CD4-positive, alpha-beta T cell treated with Interleukin-6 for 4 hours (primary cell): ENCODE measurements at regions not wholly inside any gene's neighbourhood (a gene's known extent, or its start where the extent isn't known, plus 50 kb on each side); places are given as distances from the start of the nearest gene placed in this dataset.
"Not testable (repeated sequence)": the region's sequence is repeated elsewhere in the genome, so short reads cannot be mapped to it uniquely, and the experiment has no call there.

ENCODE experiments used
- DNase-seq: peaks from one replicate; pipeline ENCODE4 v3.0.0-alpha.2; 2020; ENCODE audit warnings: mixed read lengths

DNA sequence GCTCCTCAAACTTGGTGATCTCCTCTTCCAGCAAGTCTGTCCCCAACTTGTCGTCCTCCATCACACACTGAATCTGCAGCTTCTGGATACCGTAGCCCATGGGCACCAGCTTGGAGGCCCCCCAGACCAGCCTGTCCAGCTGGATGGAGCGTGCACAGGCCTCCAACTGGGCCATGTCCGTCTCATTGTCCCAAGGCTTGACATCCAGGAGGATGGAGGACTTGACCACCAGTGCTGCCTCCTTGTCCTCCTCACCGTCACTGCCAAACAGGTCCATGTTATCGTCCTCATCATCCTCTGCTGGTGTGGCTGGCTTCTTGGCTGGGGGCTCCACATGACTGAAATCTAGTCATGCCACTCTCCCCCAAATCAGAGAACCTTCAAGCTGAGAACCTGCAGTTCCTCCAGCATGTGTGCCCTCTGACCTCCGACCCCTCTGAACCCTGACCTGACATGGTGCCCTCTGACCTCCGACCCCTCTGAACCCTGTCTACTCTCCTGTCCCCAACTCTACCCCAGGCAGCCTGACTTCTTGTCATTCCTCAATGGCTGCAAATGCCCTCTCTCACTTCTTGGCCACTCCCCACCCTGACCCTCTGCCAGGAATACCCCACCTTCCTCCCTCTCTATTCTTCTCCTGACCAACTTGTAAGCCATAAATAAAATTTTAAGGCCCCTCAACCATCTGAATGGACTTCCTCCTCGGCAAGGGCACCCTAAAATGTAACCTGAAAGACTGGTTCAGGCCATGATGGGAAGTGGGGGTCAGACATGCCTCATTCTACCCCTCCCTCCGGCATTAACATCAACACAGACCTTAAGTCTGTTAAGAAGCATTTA, 275.7 kb upstream of the C1orf174 start:
- no peak for DNase-seq

DNA sequence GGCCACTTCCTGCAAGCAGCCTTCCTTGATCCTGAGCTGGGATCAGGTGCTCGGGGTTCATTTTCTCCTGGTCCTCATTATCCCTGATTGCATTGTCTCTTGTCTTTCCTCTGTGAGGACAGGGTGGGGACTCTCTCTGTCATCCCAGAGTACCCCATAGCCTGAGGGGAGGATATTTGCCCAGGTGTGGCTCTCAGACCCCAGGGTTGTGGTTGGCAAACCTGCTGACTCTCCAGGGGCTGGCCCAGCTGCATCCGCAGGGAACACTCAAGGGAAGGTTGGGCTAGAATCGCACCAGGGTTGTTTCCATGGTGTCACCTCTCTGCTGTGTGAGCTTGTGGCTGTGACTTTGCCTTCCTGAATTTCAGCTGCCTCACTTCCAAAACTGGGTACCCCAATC, 276.8 kb upstream of the C1orf174 start:
- DNase-seq: no peak

DNA sequence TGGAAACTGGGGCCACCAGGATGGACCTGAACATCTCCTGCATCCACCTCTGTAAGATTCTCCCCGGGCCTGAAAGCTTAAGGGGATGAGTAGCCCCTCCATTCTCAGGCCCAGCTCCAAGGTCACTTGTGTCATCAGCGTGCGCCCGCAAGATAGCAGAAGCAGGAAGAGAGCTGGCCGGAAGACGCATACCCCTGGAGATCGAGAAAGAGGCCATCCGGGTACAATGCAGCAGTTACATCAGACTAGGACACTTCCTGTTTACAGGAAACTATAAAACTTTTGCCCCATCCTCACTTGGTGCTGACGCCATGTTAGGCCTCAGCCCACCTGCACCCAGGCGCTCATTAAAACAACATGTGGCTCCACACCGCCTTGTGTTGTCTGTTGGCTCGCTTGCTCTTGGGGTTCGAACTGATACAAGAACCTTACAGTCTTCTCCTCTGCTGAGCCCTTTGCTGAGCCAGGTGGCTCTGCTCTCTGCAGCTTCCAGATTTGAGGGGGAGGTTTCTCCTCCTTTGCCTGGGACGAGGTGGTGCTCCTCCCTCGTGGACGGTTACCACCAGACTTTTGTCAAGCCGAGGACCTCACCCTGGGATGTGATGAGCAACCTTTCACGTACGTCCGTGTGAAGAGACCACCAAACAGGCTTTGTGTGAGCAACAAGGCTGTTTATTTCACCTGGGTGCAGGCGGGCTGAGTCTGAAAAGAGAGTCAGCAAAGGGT, 277.5 kb upstream of the C1orf174 start:
- DNase-seq: no peak

DNA sequence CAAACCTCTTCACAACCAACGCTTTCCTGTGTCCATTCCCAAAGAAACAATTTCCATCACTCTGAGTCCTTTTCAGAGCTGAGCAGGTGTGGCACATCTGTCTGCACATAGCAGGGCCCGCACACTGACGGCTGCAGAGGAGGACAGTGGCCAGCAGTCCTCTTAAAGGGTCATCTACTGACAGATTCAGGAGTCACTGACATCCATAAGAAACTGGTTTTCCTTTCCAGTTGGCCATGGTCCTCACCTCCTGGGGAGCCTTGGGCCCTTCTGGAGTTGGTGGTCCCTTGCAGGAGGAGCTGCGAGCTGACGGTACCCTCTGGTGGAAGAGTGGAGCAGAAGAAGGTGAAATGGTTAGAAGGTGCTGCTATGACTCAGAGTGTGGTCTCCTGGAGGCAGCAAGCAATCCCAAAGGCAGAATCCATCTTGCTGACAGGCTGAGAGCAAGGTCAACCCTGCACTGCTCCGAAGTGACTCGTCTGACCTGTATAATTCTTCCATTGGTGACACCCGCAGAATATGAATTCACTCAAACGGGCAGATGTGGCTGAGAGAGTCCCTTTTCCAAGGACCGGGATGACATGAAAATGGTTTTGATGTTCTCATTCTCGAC, 278.5 kb upstream of the C1orf174 start:
- DNase-seq: no peak

DNA sequence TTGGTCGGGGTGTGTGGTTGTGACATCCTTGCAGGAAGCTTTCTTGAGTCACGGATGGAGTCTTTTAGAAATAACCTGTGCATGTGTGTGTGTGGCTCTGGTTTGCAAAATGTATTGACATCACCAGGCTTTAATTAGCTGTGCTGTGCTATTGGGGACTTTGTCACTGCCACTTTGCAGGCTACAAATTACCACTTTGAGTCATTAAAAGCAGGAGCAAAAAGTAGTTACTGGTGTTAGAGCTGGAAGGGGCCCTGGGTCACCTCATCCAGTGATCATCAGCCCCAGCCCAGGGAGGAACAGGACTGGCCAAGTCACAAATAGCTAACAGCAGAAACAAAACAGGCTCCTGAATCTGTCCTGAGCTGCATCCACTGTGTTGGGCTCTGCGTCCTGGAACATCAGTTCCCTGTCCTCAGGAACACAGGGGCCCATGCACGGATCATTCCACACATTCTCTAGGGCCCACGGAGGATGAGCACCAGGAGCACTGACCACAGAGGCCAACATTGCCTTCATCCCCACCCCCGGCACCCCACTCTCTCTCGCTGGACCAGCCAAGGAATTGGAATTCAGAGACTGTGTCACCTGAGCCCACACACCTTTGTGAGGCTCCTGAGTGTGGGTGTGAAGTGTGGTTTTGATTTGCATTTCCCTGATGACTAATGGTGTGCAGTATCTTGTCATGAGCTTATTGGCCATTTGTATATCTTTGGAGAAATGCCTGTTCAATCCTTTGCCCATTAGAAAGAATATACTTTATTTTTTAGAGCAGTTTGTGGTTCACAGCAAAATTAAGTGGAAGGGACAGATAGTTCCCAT, 280.1 kb upstream of the C1orf174 start:
- DNase-seq: no peak

DNA sequence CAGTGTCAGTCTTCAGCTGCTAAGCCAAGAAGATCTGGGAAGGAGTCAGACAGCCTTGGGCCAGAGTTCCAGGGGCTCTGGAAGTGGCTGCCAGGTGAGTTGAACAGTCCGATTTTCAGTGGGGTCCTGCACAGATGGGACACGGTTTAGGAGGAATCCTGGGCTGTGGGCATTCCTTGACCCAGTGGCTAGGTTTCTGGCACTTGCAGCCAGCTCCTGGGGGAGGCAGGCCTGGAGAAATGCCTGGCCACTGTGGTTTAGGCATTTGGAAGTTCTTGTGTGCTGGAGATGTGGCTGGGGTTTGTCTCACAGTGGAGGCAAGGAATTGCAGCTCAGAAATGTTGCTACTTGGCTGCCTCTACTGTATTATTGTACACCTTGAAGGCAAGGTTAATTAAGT, 286.4 kb upstream of the C1orf174 start:
- DNase-seq: not testable (repeated sequence)

GRCh38 chr1:4203501-4203900, 303.4 kb upstream of the C1orf174 start:
- DNase-seq: no peak

DNA sequence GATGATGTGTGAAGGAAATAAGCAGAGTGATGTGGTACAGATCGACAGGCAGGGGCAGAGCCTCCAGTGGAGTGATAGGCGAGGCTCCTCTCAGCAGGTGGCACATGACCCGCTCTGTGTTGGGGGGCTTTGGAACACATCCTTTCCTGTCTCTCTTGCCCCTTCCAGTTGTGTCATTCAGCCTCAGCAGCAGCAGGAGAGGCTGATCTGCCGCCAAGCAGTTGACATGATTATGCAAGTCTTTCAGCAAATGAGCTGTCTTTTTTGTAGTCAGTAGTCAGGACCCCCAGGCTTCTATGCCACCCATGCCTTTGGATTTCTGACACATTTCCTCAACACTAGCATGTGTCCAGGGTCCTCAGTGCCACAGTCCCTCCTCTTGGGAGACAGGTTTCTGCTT, 307.1 kb upstream of the C1orf174 start:
- no peak for DNase-seq

GRCh38 chr1:4207842-4208692, 308.0 kb upstream of the C1orf174 start:
- DNase-seq: no peak

DNA sequence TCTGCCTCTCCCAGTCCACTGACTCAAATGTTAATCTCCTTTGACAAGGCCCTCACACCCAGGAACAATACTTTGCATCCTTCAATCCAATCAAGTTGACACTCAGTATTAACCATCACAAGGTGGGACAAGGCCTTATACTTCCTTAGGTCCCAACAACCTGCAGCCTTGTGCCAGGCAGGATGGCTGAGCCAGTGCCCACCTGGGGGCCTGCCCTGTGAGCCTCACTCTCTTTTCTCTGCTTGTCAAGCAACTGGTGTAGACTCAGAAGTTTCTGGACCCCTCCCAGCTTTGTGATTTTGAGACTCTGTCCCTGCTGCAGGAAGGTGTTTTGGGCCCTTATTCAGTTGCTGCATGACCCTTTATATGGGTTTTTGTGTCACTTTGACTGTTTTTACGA, 310.0 kb upstream of the C1orf174 start:
- DNase-seq: no peak

- DNase-seq: no peak
These were observed 312.7 kb upstream of the C1orf174 start for GRCh38 chr1:4212796-4213195.

DNA sequence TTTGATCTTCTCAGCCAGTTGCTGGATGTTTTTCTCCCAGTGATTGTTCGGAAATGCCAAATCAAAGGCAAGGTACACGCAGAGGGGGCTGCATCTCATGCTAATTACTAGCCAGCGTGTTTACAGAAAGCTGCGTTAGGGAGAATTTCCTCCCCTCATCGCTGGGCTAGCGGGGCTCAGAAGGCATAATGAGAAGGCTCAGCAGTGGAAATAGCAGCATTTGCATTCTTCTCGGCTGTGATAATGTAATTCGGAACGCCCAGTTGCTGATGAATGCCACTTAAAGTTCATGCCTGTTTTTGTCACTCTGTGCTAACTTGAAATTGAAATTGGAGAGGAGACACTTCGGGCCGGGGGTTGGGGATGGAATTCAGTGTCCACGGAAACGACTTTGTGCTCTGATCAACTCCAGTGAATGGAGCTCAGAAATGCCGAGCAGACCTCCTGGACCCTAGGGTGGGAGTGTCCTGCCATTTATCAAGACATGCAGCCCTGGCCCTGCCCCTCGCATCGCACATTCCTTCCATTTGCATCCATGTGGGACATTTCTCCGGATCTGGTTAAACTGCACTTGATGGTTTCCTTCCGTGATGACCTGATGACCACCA, 313.4 kb upstream of the C1orf174 start:
- DNase-seq: no peak

DNA sequence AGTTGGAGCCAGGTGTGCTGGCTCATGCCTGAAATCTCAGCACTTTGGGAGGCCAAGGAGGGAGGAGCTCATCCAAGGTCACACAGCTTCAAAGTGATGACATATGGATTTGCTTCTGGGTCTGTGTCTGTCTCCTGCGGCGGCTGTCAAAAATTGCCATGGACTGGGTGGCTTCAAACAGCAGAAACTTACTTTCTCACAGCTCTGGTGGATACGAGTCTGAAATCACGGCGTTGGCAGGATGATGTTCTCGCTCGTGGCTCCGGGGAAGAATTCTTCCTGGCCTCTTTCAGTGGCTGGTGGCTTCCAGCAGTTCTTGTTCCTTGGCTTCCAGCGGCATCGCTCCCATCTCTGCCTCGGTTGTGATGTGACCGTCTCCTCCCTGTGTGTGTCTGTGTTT, 314.8 kb upstream of the C1orf174 start:
- DNase-seq: no peak

GRCh38 chr1:4215391-4215790, 315.3 kb upstream of the C1orf174 start:
- DNase-seq: no peak

GRCh38 chr1:4216231-4216630, 316.2 kb upstream of the C1orf174 start:
- DNase-seq: no peak

- no peak for DNase-seq
These were observed 318.5 kb upstream of the C1orf174 start for GRCh38 chr1:4218619-4219018.

GRCh38 chr1:4219111-4219510, 319.0 kb upstream of the C1orf174 start:
- DNase-seq: no peak

DNA sequence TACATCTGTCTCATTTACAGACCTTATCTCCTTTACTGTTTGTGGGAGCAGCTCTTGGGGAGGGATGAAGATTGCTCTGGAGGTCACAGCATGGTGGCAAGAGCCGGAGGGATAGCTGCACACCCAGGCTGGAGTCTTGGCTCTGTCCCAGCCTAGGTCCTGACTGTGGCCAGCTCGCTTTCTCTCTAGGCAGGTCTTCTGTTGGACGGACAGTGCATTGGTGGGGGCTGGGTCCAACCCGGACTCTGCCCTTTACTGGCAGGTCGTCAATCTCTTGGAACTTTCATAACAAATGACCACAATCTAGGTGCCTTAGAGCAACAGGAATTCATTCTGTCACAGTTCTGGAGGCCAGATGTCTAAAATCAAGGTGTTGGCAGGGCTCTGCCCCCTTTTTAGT, 319.8 kb upstream of the C1orf174 start:
- DNase-seq: no peak

DNA sequence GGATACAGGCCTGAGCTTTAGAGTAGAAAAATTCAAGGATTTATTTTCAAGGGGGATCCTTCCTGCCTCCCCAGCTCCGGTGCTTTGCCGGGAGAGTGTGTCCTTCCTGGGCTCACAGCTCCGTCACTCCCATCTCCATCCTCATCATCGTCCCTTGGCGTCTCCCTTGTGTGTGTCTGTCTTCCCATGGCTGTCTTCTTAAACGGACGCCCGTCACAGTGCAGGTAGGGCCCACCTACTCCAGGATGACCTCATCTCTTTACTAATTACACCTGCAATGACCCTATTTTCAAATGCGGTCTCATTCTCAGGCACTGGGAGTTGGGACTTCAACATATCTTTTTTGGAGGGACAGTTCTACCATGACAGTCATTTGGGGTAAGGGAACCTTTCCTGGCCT, 320.3 kb upstream of the C1orf174 start:
- no peak for DNase-seq

DNA sequence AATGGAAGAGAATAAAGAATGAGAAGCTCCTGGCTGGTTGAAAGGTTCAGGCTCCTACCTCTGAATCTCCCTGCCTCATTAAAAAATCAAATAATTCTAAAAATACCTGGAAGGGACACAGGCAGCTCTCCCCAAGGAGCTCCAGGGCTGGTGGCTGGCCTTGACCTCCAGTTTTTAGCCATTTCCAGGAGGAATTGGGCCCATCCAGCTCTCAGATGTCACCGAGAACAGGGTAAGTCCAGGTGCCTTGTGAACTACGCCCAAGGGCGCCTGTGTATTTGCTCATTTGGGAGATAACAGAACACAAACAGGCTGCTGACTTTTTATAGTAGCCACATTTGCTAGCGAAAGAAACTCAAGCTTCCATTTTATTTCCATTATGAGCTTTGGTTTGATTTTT, 321.0 kb upstream of the C1orf174 start:
- no peak for DNase-seq

- DNase-seq: no peak
These were observed 324.8 kb upstream of the C1orf174 start for GRCh38 chr1:4224684-4225467.
